ENCODE measurements at regions not wholly inside any gene's neighbourhood (a gene's known extent, or its start where the extent isn't known, plus 50 kb on each side); places are given as distances from the start of the nearest gene placed in this dataset.
"Not testable (repeated sequence)": the region's sequence is repeated elsewhere in the genome, so short reads cannot be mapped to it uniquely, and the experiment has no call there.

GRCh38 chr9:104334549-104334948 lies 169.5 kb upstream of the OR13F1 start:
- no peak for DNase-seq

DNA sequence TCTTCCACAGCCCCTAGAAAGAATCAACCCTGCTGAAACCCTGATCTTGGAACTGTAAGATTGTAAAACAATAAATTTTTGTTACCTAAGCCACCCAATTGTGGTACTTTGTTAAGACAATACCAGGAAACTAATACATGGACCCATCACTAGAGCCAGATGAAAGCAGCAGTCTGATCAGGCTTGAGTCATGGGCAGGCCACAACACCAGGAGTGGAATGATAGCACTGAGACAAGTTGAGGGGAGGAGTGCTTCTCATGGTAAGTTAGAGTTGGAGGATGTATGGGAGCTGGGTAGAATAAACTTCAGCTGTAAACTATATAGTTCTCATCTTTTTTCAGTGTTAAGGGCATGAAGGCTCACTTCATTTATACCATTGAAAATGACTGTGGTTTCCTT lies 164.4 kb upstream of the OR13F1 start:
- DNase-seq = no peak

DNA sequence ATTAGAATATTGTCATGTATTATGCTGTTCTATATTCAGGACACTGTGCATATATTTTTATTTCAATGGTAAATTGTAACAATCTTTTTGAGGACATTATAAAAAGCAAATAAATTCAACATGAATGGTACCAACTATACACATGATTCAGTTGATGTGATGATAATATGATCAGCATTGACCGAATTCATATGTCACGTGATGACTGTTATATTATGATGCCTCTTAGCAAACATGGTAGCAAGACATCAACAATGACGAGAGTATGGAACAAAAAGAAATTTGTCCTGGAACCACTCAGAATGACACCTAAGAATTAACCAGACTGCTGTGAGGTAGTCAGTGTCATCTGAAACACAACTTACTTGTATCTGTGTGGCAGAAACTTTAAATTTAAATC lies 161.5 kb upstream of the OR13F1 start:
- DNase-seq = no peak

GRCh38 chr9:104345061-104345460 lies 159.0 kb upstream of the OR13F1 start:
- DNase-seq = no peak

- no peak for DNase-seq
Observed at GRCh38 chr9:104350541-104350940, 153.5 kb upstream of the OR13F1 start.

DNA sequence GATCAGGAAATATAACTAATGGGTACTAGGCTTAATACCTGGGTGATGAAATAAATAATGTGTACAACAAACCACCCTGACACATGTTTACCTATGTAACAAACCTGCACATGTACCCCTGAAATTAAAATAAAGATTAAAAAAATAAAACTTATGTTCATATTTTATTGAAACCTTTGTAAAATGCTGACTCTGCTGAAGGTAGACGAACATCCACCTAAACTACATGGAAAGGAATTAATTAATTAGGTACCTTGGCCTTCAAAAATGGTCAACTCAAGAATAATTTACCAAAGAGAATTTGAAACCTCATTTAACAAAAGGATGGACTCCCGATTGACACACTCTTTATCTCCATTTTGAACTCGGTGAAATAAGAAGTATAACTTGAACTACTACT lies 152.3 kb upstream of the OR13F1 start:
- no peak for DNase-seq

DNA sequence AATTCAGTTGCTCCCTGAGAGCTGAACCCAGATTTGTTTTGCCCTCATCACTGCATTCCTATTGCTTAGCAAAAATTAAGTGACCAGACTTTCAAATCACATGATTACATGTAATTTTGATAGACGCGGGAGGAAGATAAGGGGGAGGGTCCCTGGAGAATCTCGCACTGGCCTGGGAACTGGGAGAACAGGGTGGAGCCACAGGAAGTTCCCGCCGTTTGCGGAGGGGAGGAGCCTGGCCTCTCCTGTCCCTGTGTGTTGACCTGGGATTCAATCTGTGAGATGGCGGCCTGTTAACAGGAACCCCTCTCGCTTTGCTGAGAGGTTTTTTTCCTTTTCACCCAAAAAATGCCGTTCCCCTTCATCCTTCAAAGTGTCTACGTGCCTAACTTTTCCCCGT lies 142.9 kb upstream of the OR13F1 start:
- no peak for DNase-seq

GRCh38 chr9:104362912-104363472 lies 141.1 kb upstream of the OR13F1 start:
- no peak for DNase-seq

GRCh38 chr9:104367507-104367906 lies 136.6 kb upstream of the OR13F1 start:
- no peak for DNase-seq

GRCh38 chr9:104368318-104368717 lies 135.7 kb upstream of the OR13F1 start:
- DNase-seq = not testable (repeated sequence)

DNA sequence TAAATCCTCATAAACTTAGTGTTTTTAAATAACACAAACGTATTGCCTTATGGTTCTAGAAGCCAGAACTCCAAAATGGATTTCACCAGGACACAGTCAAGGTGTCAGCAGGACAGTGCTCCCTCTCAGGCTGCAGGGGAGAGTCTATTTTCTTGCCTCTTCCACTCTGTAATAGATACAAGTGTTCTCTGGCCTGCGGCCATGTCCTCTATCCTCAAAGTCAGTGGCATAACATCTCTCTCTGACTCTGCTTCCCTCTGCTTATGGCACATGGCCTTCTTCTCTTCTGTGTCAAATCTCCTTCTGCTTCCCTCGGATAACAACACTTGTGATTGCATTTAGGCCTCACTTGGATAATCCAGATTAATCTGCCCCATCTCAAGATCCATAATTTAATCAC lies 129.4 kb upstream of the OR13F1 start:
- peak; percentile 92 to 94 for DNase-seq

- DNase-seq = peak in 1 of 2 experiments; percentile 36
Observed at GRCh38 chr9:104386013-104386412, 118.0 kb upstream of the OR13F1 start.

DNA sequence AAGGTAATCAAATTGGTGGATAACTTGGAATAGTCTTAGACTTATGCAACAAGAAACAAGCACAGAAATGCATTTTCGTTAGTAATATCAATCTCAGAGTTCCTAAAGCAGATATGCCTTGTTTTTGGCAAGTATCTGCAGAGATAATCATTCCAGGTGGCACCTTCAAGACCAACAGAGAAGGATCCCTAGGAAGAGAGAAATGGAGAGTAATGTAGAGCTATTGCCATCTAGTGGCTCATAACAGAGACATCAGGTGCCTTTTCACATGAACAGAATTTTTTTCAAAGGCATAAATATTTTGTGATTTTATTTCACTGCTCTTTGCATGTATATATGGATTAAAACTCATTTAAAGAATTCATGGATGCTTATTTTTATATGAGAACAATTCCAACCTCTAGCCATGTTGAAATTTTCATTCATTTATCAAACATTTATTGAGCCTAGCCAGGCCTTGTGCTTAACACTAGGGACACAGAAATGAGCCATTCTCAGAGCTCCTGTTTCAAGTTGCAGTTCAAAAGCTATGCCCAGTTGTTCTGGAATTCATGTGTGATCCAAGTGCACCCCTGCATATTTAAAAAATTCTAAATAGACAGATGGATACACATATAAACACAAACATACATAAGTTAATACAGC lies 117.5 kb upstream of the OR13F1 start:
- peak; percentile 57 to 83 for DNase-seq

DNA sequence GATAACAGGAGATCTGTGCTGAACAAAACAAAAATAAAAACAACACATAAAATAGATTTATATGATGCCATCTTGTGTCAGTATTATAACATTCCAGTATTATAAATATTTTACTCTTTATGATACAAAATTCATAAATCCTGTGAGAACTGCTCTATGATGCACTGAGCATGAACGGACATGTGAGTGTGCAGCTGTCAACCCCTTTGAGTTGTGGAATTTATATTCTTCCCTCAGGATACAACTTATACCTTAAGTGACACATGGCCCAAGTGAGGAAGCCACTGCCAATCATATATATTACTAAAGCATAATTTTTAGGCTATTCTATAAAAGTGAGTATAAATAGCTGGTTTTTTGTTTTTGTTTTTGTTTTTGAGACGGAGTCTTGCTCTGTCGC lies 116.0 kb upstream of the OR13F1 start:
- DNase-seq = no peak

DNA sequence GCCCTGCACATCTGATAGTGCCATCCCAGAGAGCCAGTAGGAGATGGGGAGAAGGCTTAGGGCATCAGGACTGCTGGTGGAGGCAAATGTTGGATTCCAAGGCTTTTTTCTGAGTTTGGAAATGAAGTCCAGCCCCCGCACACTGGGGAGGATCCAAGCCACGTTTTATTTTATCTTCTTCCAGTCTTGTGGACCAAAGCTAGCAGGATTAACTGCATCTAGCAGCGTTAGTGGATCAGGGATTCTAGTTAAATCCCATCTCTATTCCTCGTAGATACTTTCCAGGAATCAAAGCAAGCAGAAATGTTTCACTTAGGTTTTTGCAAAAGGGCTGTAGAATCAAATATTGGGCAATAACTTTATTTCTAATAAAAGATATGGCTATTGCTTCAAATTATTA lies 114.7 kb upstream of the OR13F1 start:
- DNase-seq = no peak

GRCh38 chr9:104394901-104395300 lies 109.2 kb upstream of the OR13F1 start:
- DNase-seq = not testable (repeated sequence)

- no peak for DNase-seq
Observed at GRCh38 chr9:104412238-104412637, 91.8 kb upstream of the OR13F1 start.

DNA sequence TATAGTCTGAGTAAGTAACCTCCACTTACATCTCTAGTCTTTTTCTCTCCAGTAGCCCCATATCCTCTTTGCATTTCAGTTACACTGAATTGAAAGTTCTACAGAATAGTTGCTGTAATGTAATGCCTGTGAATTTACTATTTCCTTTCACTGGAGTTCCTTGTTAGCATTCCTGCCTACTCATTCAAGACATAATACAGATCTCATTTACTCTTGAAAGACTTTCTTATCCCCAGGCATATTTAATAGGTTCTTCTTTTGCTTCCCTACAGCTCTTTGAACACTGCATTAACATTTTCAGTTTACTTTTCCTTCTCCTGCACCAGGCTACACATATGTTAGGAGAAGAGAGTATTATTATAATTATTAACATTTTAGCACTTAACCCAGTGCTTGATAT lies 87.6 kb upstream of the OR13F1 start:
- no peak for DNase-seq

DNA sequence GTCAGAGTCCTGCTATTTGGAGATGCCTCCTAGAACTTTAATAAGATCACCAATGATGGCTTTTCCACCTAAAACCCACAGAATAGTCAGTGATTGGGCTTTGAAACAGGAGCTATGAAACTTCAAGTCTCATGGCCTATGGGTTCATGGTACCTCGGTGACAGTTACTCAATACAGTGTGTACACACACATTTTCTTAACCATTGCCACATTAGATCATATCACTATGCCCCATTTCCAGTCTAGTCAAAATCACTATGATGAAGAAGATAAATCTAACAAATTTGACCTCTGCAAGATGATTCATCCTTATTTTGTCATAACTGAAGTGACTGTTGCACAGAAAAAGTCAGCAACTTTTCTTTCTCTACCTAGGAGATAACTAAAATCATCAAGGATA lies 86.8 kb upstream of the OR13F1 start:
- DNase-seq = no peak

- no peak for DNase-seq
Observed at GRCh38 chr9:104429031-104429546, 75.0 kb upstream of the OR13F1 start.

- DNase-seq = no peak
Observed at GRCh38 chr9:104435059-104435458, 69.0 kb upstream of the OR13F1 start.

GRCh38 chr9:104448036-104448435 lies 56.0 kb upstream of the OR13F1 start:
- DNase-seq = peak; percentile 75 to 95

Measured in NCI-H524 (cell line).